ENCODE measurements at regions not wholly inside any gene's neighbourhood (a gene's known extent, or its start where the extent isn't known, plus 50 kb on each side); places are given as distances from the start of the nearest gene placed in this dataset.
A peak's percentile ranks its signal among the peaks of the same experiment; 100 is the strongest.

GRCh38 chr3:10738688-10739372 lies 77.2 kb upstream of the SLC6A11 start:
- peak; percentile 59 to 82 (median 62) for TF ChIP-seq CTCF (IDR thresholded peaks at IDR 0.05)
- TF ChIP-seq POLR2AphosphoS5 (IDR thresholded peaks at IDR 0.05), result no peak
- peak; percentile 40 for ATAC-seq
- H3K4me3 ChIP-seq, result peak overlapping the region in 1 of 2 donors; percentile 32

DNA sequence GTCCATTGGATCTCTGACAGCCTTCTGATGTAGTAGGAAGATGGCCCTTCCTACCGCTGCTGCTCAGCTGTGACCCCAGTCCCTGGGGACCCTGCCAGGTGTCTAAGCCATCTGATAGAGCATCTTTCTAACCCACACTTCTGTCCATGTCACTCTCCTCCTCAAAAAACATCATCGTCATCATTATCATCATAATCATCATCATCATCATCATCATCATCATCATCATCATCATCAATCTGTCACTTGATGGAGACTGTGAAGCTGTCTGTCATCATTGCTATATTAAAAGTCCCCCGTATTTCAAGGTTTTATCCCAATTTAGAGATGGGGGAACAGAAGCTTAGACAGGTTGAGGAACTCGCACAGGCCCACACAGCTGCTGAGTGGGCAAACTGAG lies 75.1 kb upstream of the SLC6A11 start:
- Histone ChIP-seq H3K4me1 (peaks cover 0 to 9% (median 3%) of the 10 kb centered on the region in 3 donors), H3K27ac (no peak overlapping the region), H3K27me3 (peaks cover 76% of the 10 kb centered on the region), H3K4me3 (no peak overlapping the region), H3K9me3 (no peaks in the 10 kb centered on the region), H3K36me3 (no peaks in the 10 kb centered on the region)
- no peak for ATAC-seq
- WGBS, 2 donors (ENCODE audit: low coverage in 1 of 2), result 72 to 76% methylated on average over 3 to 4 of the region's 4 CpGs
- no peak for TF ChIP-seq EP300 (IDR thresholded peaks at IDR 0.05)
- TF ChIP-seq POLR2A (IDR thresholded peaks at IDR 0.05), result no peak
- no peak for TF ChIP-seq CTCF (IDR thresholded peaks at IDR 0.05)
- TF ChIP-seq POLR2AphosphoS5 (IDR thresholded peaks at IDR 0.05), result no peak

More at GRCh38 chr3:10738688-10739372, 77.2 kb upstream of the SLC6A11 start:
- Histone ChIP-seq H3K9me3 (peaks cover 0 to 6% (median 0%) of the 10 kb centered on the region in 3 donors), H3K27me3 (peaks cover 73% of the 10 kb centered on the region), H3K27ac (no peak overlapping the region), H3K36me3 (no peaks in the 10 kb centered on the region), H3K4me1 (peaks cover 0 to 9% (median 3%) of the 10 kb centered on the region in 3 donors)
- 10 to 14% methylated on average over 11 of the region's 30 CpGs for WGBS, 2 donors (ENCODE audit: low coverage in 1 of 2)

GRCh38 chr3:10741891-10742671 lies 73.9 kb upstream of the SLC6A11 start:
- H3K4me3 ChIP-seq, result no peak overlapping the region
- TF ChIP-seq EP300 (IDR thresholded peaks at IDR 0.05) (no peak), POLR2A (IDR thresholded peaks at IDR 0.05) (no peak), POLR2AphosphoS5 (IDR thresholded peaks at IDR 0.05) (no peak), CTCF (IDR thresholded peaks at IDR 0.05) (no peak)
- H3K27ac ChIP-seq, result no peak overlapping the region
- H3K27me3 ChIP-seq, result peaks cover 76% of the 10 kb centered on the region
- H3K36me3 ChIP-seq, result no peaks in the 10 kb centered on the region
- no peaks in the 10 kb centered on the region for H3K9me3 ChIP-seq
- 51 to 76% methylated on average over 5 to 7 of the region's 10 CpGs for WGBS, 2 donors (ENCODE audit: low coverage in 1 of 2)
- peaks cover 0 to 9% (median 3%) of the 10 kb centered on the region in 3 donors for H3K4me1 ChIP-seq
- ATAC-seq, result no peak

- Histone ChIP-seq H3K27me3 (peaks cover 74% of the 10 kb centered on the region), H3K4me3 (no peak overlapping the region), H3K9me3 (no peaks in the 10 kb centered on the region), H3K36me3 (no peaks in the 10 kb centered on the region), H3K4me1 (peaks cover 0 to 7% (median 2%) of the 10 kb centered on the region in 3 donors), H3K27ac (no peak overlapping the region)
- no peak for ATAC-seq
- TF ChIP-seq EP300 (IDR thresholded peaks at IDR 0.05) (no peak), POLR2AphosphoS5 (IDR thresholded peaks at IDR 0.05) (no peak), CTCF (IDR thresholded peaks at IDR 0.05) (no peak), POLR2A (IDR thresholded peaks at IDR 0.05) (no peak)
- 85% methylated on average over 8 of the region's 12 CpGs; no CpG with 5 or more reads in 1 of the 2 donors for WGBS, 2 donors (ENCODE audit: low coverage in 1 of 2)
These were observed 72.5 kb upstream of the SLC6A11 start for GRCh38 chr3:10743366-10744097.

Data from gastroesophageal sphincter (tissue), 4 donors.